Esophagus (tissue), 2 donors: ENCODE measurements at regions not wholly inside any gene's neighbourhood (a gene's known extent, or its start where the extent isn't known, plus 50 kb on each side); places are given as distances from the start of the nearest gene placed in this dataset.
A peak's percentile ranks its signal among the peaks of the same experiment; 100 is the strongest.

Experiments used
- H3K27ac ChIP-seq, 2 donors: one replicate each; pipeline ENCODE4 v1.5.1; 2013; ENCODE audit warnings: low read depth in 2 of 2, mild to moderate bottlenecking in 2 of 2, inconsistent platforms in 1 of 2, low read length in 1 of 2, moderate library complexity in 1 of 2
- H3K27me3 ChIP-seq, 2 donors: one replicate each; pipeline ENCODE4 v1.6.1; 2013; ENCODE audit warnings: low read length in 2 of 2, control low read depth in 1 of 2, mild to moderate bottlenecking in 1 of 2; ENCODE audit not compliant: insufficient read depth in 2 of 2, control insufficient read depth in 1 of 2
- H3K36me3 ChIP-seq, 2 donors: one replicate each; pipeline ENCODE4 v1.6.1; 2013; ENCODE audit warnings: low read length in 1 of 2; ENCODE audit not compliant: control insufficient read depth in 2 of 2, insufficient read depth in 2 of 2
- H3K4me1 ChIP-seq, 2 donors: one replicate each; pipeline ENCODE4 v1.6.1; 2013; ENCODE audit warnings: low read length in 1 of 2; ENCODE audit not compliant: control insufficient read depth in 2 of 2, insufficient read depth in 2 of 2
- H3K4me3 ChIP-seq, 2 donors: one replicate each; pipeline ENCODE4 v1.5.1; 2013; ENCODE audit warnings: low read length in 2 of 2, mild to moderate bottlenecking in 2 of 2, low read depth in 1 of 2, moderate library complexity in 1 of 2
- H3K9me3 ChIP-seq, 2 donors: one replicate each; pipeline ENCODE4 v1.6.1; 2013; ENCODE audit warnings: mild to moderate bottlenecking in 2 of 2, low read depth in 1 of 2, low read length in 1 of 2, moderate library complexity in 1 of 2; ENCODE audit not compliant: control insufficient read depth in 2 of 2, insufficient read depth in 1 of 2
- WGBS, 2 donors: extraction: QIAGEN DNeasy Blood & Tissue Kit; methylation state at CpG; one replicate each; pipeline ENCODE4 v1.1.7; 2013; 5-methylcytosine and 5-hydroxymethylcytosine counted together
- donor health status: healthy with polysubstance abuse.
- donor health status: Bipolar disorder and iron deficiency.

GRCh38 chr11:13114566-13115379 is 105.7 kb downstream of the RASSF10 start:
- Histone ChIP-seq H3K27me3 (no peaks in the 10 kb centered on the region), H3K27ac (no peak overlapping the region)
- WGBS, 2 donors = 69 to 73% methylated on average over 6 of the region's 6 CpGs

GRCh38 chr11:13115380-13115675 is 106.2 kb downstream of the RASSF10 start:
- H3K4me3 ChIP-seq = no peak overlapping the region
- H3K4me1 ChIP-seq = peaks cover 0 to 10% of the 10 kb centered on the region in 2 donors
- no peaks in the 10 kb centered on the region for H3K36me3 ChIP-seq
- no peaks in the 10 kb centered on the region for H3K9me3 ChIP-seq
- WGBS, 2 donors = 0 to 11% methylated on average over 1 of the region's 1 CpG
- H3K27me3 ChIP-seq = no peaks in the 10 kb centered on the region
- H3K27ac ChIP-seq = no peak overlapping the region

More at GRCh38 chr11:13114566-13115379, 105.7 kb downstream of the RASSF10 start:
- Histone ChIP-seq H3K4me3 (no peak overlapping the region), H3K9me3 (no peaks in the 10 kb centered on the region), H3K4me1 (peaks cover 0 to 10% of the 10 kb centered on the region in 2 donors), H3K36me3 (no peaks in the 10 kb centered on the region)

GRCh38 chr11:13116491-13116890 is 107.4 kb downstream of the RASSF10 start:
- Histone ChIP-seq H3K9me3 (no peaks in the 10 kb centered on the region), H3K27me3 (no peaks in the 10 kb centered on the region), H3K4me1 (peaks cover 0 to 10% of the 10 kb centered on the region in 2 donors), H3K27ac (no peak overlapping the region), H3K36me3 (no peaks in the 10 kb centered on the region), H3K4me3 (no peak overlapping the region)
- WGBS, 2 donors = 80 to 86% methylated on average over 2 of the region's 2 CpGs

DNA sequence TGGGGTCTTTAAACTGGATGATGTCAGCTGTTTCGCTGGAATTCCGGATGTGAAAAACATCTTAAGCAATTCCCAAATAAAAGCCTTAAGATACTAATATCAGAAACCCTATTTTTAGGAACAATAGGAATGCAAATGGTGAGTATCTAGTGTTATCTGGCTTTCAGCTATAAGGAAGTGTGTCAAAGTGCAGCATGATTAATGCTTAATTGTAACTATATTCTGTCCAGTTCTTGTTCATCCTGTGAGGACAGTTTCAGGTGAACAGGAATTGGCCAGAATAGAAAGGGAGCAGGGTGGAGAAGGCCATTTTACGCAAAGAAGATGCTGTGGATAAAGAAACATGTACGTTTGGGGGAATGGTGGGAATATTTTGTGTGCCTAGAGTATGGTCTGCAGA is 108.2 kb downstream of the RASSF10 start:
- H3K9me3 ChIP-seq = no peaks in the 10 kb centered on the region
- H3K27me3 ChIP-seq = no peaks in the 10 kb centered on the region
- 36 to 43% methylated on average over 4 of the region's 4 CpGs for WGBS, 2 donors
- H3K4me3 ChIP-seq = no peak overlapping the region
- no peaks in the 10 kb centered on the region for H3K36me3 ChIP-seq
- H3K4me1 ChIP-seq = peaks cover 0 to 10% of the 10 kb centered on the region in 2 donors
- H3K27ac ChIP-seq = no peak overlapping the region

DNA sequence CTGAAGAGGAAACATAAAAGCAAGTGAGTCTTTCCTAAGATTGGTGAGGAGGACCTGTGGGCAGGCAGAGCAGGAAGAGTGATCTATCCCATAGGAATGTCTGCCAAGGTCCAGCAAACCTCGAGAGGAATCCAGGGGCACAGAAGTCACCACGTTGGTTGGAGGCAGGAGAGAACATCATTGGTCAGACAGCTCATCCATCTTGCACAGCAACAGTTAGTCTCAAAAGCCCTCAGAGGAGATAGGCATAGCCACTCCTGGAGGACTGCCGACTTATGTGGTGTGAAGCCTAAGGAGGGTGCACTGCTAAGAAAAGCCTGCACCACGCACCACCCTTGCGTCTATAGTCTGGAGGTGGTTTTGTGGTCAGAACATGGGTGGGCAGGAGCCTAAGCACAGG is 109.1 kb downstream of the RASSF10 start:
- H3K4me3 ChIP-seq = no peak overlapping the region
- H3K9me3 ChIP-seq = no peaks in the 10 kb centered on the region
- H3K27ac ChIP-seq = peak overlapping the region in 1 of 2 donors; percentile 65
- H3K36me3 ChIP-seq = no peaks in the 10 kb centered on the region
- WGBS, 2 donors = 70 to 72% methylated on average over 5 of the region's 5 CpGs
- no peaks in the 10 kb centered on the region for H3K27me3 ChIP-seq
- H3K4me1 ChIP-seq = peaks cover 0 to 10% of the 10 kb centered on the region in 2 donors

GRCh38 chr11:13118650-13119049 is 109.5 kb downstream of the RASSF10 start:
- no peaks in the 10 kb centered on the region for H3K27me3 ChIP-seq
- H3K4me3 ChIP-seq = no peak overlapping the region
- no peaks in the 10 kb centered on the region for H3K36me3 ChIP-seq
- H3K4me1 ChIP-seq = peaks cover 0 to 10% of the 10 kb centered on the region in 2 donors
- peak overlapping the region; percentile 6 to 65 for H3K27ac ChIP-seq
- WGBS, 2 donors = 78 to 88% methylated on average over 3 of the region's 3 CpGs
- no peaks in the 10 kb centered on the region for H3K9me3 ChIP-seq

DNA sequence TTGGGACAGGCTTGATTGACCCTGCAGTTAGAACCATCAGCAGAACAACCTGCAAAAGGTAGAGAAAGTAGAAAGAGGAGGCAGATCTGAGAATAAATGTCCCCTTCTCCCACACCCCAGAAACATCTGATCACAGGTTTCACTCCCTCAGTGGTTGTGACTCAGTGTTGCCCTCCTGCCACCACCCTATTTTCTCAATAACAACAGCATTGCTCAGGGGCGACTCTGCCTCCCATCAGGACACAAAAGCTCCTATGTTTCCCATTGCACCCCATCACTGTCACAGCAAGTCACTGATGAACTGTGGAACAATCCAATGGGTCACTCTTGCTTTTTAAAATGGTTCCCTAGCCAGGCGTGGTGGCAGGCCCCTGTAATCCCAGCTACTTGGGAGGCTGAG is 110.2 kb downstream of the RASSF10 start:
- no peaks in the 10 kb centered on the region for H3K36me3 ChIP-seq
- no peaks in the 10 kb centered on the region for H3K9me3 ChIP-seq
- no peak overlapping the region for H3K4me3 ChIP-seq
- peak overlapping the region in 1 of 2 donors; percentile 14 for H3K27ac ChIP-seq
- no peaks in the 10 kb centered on the region for H3K27me3 ChIP-seq
- WGBS, 2 donors = 81 to 82% methylated on average over 2 of the region's 2 CpGs
- peaks cover 0 to 10% of the 10 kb centered on the region in 2 donors for H3K4me1 ChIP-seq

DNA sequence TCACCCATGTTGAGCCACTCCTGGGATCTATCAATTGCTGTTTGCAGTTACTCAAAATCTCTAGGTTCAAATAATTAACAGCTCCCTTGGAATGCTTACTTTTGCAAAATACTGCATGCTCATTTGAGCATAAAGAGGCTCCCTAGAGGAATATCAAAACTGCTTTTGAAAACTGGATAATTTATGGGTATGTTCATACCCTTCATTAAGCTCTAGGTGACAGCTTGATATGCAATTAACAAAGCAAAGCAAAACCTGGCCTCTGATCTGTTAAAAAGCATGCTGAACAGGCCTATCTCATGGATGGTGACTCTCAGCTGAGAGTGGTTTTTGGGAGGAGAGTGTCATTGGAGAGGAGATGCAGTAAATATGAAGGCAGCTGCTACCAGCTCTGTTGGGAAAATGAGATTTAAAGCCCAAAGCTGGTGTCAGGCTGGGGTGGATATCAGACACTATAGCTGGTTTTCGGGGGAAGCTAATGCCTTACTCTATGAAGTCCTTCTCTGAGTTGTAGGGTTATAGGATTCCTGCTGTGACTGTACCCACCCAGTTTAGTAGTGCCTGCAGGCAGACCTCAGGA is 110.9 kb downstream of the RASSF10 start:
- Histone ChIP-seq H3K36me3 (no peaks in the 10 kb centered on the region), H3K4me3 (no peak overlapping the region), H3K9me3 (no peaks in the 10 kb centered on the region), H3K4me1 (peaks cover 0 to 7% of the 10 kb centered on the region in 2 donors), H3K27ac (peak overlapping the region; percentile 86 to 90), H3K27me3 (no peaks in the 10 kb centered on the region)
- WGBS, 2 donors = 52 to 85% methylated on average over 1 of the region's 1 CpG

DNA sequence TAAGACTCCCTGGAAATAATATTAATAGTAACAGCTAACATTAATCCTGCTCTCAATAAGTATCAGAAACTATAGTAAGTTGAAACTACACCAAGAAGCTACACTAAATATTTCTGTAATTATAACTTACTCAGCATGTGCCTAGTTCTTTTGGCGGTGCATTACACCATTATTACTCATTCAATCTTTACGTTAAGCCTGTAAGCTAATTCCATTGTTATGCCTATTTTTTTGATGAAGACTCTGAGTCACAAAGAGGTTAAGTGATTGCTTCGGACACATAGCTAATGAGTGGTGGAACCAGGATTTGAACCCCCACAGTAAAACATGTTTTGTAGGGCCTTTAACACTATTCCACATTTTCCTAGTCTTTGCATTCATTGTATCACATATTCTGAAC is 111.6 kb downstream of the RASSF10 start:
- Histone ChIP-seq H3K27me3 (no peaks in the 10 kb centered on the region), H3K36me3 (no peaks in the 10 kb centered on the region), H3K4me1 (peaks cover 0 to 7% of the 10 kb centered on the region in 2 donors), H3K9me3 (no peaks in the 10 kb centered on the region), H3K27ac (peak overlapping the region; percentile 86 to 90), H3K4me3 (no peak overlapping the region)
- WGBS, 2 donors = 26 to 41% methylated on average over 3 of the region's 3 CpGs

DNA sequence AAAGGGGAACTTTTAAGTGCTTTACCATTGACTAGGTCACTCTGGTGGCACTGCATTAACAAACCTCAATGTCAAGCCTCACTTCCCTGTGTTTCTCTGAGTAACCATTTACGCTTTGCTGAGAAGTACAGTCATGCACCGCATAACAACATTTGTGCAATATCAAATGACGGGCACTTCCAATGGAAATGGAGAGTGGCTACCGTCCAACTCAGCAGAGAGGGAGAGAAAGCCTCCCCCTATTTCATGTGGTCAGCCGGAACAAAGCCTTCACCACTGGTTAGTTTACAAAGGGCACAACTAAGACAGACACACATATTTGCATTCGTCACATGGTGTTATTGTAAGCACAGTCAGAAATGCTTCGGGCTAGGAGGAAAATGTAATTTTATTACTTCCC is 117.3 kb downstream of the RASSF10 start:
- Histone ChIP-seq H3K27me3 (no peaks in the 10 kb centered on the region), H3K36me3 (no peaks in the 10 kb centered on the region), H3K4me1 (no peaks in the 10 kb centered on the region), H3K27ac (no peak overlapping the region), H3K9me3 (no peaks in the 10 kb centered on the region), H3K4me3 (no peak overlapping the region)
- 57 to 73% methylated on average over 7 of the region's 7 CpGs for WGBS, 2 donors
